22Rv1 (cell line): ENCODE measurements at regions not wholly inside any gene's neighbourhood (a gene's known extent, or its start where the extent isn't known, plus 50 kb on each side); places are given as distances from the start of the nearest gene placed in this dataset.
"Not testable (repeated sequence)": the region's sequence is repeated elsewhere in the genome, so short reads cannot be mapped to it uniquely, and the experiment has no call there.

ENCODE experiments used
- H3K27ac ChIP-seq: fragments of 450-650 bp; 2 replicates; pipeline ENCODE4 v1.5.1; 2017
- ZFX ChIP-seq: fragments of 450-650 bp; IDR thresholded peaks from 2 replicates; pipeline ENCODE4 v1.6.1; 2017; ENCODE audit warnings: antibody characterized with exemption, borderline replicate concordance
- TF ChIP-seq, protein P1 (sequence below): fragments of 450-650 bp; IDR thresholded peaks from 2 replicates; pipeline ENCODE4 v1.5.1; 2017; ENCODE audit warnings: mild to moderate bottlenecking

DNA sequence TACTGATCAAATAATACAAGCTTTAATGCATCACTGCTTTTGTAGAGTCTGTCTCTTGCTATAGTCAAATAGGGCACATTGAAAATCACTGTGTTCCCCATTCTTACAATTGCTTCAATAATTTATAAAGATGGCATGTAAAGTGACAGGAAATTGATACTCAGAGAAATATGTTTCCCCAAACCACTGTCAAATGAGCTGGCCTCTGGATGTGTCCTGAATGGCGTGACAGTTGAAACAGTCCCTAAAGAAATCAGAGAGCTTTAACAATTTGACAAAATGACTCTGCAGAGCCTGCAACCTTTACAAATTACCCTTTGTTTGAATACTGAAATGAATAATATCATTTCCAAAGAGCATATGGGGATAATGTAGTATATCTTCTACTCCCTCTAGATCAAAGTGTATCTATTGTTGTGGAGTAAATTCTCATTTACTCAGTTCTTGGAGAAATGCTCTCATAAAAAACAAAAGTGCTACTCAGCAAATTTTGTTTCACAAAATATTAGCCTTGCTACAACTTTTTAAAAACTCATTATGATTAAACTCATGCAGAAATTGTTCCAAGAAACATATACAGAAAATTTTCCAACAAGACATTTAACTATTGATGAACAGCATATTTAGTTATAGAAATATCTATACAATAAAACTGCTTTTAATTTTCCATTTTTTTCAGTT is 763.2 kb upstream of the SPRY2 start:
- TF ChIP-seq ZFX: no peak
- TF ChIP-seq, protein P1, sequence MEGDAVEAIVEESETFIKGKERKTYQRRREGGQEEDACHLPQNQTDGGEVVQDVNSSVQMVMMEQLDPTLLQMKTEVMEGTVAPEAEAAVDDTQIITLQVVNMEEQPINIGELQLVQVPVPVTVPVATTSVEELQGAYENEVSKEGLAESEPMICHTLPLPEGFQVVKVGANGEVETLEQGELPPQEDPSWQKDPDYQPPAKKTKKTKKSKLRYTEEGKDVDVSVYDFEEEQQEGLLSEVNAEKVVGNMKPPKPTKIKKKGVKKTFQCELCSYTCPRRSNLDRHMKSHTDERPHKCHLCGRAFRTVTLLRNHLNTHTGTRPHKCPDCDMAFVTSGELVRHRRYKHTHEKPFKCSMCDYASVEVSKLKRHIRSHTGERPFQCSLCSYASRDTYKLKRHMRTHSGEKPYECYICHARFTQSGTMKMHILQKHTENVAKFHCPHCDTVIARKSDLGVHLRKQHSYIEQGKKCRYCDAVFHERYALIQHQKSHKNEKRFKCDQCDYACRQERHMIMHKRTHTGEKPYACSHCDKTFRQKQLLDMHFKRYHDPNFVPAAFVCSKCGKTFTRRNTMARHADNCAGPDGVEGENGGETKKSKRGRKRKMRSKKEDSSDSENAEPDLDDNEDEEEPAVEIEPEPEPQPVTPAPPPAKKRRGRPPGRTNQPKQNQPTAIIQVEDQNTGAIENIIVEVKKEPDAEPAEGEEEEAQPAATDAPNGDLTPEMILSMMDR: no peak
- H3K27ac ChIP-seq: no peak overlapping the region

DNA sequence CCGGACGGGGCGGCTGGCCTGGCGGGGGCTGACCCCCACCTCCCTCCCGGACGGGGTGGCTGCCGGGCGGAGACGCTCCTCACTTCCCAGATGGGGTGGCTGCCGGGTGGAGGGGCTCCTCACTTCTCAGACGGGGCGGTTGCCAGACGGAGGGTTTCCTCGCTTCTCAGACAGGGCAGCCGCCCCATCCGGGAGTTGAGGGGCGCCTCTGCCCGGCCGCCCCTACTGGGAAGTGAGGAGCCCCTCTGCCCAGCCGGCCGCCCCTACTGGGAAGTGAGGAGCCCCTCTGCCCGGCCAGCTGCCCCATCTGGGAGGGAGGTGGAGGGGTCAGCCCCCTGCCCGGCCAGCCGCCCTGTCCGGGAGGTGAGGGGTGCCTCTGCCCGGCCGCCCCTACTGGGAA is 761.1 kb upstream of the SPRY2 start:
- H3K27ac ChIP-seq: not testable (repeated sequence)

DNA sequence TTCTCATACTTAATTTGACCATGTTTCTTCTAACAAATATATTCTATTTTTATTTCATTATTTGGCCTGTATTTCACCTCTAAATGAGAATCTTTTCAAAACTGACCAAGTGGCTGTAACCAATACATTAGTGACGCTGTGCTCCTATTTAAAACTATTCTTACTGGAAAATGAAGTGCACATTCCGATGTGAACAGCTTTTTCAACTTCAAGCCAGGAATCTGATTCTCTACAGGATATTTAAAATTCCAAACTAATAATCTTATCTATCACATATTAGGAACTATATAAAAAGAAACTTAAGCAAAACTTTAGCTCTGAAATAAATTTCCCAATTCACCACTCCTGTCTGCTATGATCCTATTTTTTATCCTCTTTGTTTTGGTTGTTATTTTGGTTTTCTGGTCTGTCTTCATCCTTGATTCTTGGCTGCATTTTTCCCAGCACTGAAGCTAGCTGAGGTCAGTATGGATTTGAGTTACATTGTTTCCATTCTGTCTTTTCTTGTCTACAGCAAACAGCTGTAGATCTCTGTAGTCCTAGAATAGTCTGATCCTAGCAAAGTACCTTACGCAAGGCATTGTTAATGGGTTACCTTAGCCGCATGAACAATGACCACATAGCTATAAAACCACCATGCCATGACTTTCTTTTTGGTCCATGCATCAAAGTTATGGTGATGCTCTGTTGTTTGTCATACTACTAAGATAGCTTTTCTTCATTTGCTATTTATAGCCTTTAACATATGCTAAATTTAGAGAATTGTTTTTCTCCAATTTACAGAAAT is 748.6 kb upstream of the SPRY2 start:
- TF ChIP-seq ZFX: no peak
- TF ChIP-seq, protein P1: no peak
- no peak overlapping the region for H3K27ac ChIP-seq

DNA sequence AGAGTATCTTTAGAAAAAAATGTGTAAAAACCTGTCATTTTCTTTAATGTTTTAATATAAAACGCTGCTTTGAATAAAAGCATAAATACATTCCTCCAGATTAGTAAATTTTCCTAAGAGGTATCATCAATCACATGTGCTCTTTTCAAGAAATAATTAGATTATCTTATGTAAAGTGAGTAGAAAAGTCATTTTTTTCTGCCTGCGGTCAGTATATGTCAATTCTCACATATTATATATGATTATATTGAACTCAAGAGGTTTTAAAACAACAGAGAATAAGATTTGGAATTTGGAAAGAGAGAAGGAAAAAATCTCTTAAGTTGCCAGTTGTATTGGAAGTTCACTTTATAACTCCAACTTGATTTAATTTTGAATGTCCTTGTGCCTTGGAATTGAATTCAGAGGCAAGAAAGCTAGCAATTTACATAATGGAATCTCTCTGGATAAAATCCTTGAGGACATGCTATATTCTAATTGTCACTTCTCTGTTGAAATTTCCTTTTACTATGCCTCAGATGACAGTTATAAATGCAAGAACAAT is 740.1 kb upstream of the SPRY2 start:
- no peak for TF ChIP-seq ZFX
- TF ChIP-seq, protein P1: no peak
- H3K27ac ChIP-seq: no peak overlapping the region

DNA sequence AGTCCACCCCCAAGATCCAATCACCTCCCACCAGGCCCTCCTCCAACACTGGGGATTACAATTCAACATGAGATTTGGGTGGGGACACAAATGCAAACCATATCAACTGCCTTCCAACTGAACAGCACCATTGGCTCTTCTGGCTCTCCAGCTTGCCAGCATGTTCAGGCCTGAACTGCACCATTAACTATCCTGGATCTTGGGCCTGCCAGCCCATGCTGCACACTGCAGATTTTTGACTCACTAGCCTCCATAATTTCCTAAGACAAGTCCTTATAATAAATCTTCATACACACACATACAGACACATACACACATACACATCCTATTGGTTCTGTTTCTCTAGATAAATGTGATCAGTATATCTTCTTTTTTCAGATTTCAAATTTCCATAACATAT is 737.1 kb upstream of the SPRY2 start:
- H3K27ac ChIP-seq: no peak overlapping the region
- no peak for TF ChIP-seq ZFX
- TF ChIP-seq, protein P1: no peak

DNA sequence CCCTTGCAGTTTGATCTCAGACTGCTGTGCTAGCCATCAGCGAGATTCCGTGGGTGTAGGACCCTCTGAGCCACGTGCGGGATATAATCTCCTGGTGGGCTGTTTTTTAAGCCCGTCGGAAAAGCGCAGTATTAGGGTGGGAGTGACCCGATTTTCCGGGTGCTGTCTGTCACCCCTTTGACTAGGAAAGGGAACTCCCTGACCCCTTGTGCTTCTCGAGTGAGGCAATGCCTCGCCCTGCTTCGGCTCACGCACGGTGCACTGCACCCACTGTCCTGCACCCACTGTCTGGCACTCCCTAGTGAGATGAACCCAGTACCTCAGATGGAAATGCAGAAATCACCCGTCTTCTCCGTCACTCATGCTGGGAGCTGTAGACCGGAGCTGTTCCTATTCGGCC is 728.9 kb upstream of the SPRY2 start:
- not testable (repeated sequence) for H3K27ac ChIP-seq

DNA sequence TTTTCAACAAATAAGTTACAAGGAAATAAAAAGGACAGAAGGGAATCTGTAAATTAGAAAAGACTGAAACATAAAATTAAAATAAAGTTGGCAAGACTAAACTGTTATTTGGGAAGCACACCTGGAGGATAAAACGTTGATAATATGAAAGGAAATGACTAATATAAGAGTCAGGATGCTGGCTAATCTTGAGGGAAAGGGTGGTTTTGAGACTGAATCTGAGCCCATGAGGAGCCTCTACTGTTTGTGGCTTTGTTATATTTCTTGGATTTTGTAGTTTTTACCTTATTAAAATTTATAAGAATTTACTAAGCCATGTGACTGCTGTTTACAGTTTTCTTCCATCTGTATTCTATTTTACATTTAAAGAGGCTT is 718.0 kb upstream of the SPRY2 start:
- TF ChIP-seq, protein P1: no peak
- TF ChIP-seq ZFX: no peak
- H3K27ac ChIP-seq: no peak overlapping the region

DNA sequence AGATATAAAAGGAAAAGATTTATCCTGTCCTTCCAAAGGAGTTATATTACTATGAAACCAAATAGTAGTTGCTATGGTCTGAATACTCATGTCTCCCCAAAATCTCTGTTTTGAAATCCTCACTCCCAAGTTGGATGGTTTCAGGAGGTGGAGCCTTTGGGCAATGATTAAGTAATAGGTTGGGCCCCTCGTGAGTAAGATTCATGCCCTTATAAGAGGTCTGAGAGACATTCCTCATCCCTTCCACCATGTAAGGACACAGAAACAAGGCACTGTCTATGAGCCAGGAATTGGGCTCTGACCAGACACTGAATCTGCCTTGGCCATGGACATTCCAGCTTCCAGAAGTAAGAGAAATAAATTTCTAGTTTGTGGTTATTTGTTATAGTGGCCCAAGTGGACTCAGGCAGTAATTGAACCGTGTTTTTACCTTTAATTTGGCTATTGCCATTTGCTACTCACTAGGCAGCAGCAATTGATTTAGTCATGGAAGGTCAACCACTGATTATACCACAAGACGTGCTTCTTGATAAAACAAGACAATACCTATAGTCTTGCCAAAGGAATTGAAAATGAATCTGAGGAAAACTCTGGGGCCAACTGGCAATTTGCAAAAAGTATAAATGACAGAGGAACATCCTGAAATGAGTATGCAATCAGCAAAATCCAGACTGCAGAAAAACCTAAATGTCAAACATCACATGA is 717.4 kb upstream of the SPRY2 start:
- TF ChIP-seq ZFX: no peak
- TF ChIP-seq, protein P1: no peak
- no peak overlapping the region for H3K27ac ChIP-seq
